ENCODE measurements at regions not wholly inside any gene's neighbourhood (a gene's known extent, or its start where the extent isn't known, plus 50 kb on each side); places are given as distances from the start of the nearest gene placed in this dataset.
"Not testable (repeated sequence)": the region's sequence is repeated elsewhere in the genome, so short reads cannot be mapped to it uniquely, and the experiment has no call there.

GRCh38 chr20:55095745-55096400 is 620.5 kb downstream of the DOK5 start:
- POLR2A ChIA-PET (ENCODE audit: low non-redundant PET), result no interaction called here
- no peak for TF ChIP-seq CTCF (conservative IDR thresholded peaks at IDR 0.05; ENCODE audit: low read depth)
- CTCF ChIA-PET, result interaction anchor here (0.6 kb wide), 1 partner anchor 144 kb away, joined by 3 read pairs; no protein-coding TSS in a partner anchor
- no peak for DNase-seq (ENCODE audit: low spot score)
- no peak overlapping the region for H3K27ac ChIP-seq

DNA sequence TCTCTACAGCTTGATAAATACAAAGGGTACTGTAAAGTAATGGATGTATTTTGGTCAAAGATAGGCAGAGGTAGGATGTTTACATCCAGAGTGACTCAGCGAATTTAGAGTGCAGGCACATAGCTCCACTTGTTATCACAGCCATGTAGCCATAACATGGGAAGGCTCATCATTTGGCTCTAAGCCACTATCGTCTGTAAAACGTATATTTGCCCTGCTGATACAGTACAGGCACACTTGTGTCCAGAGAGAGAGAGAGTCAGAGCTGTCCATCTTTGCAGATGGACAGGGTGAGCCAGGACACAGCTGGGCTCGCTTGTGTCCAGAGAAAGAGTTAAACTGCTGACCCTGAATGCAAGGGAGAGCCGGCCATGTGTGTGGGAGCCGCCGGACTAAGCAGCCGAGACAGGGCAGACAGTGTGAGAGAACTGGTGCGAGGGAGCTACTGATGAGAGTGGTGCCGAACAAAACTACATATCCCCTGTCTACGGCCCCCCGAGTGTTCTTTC is 619.0 kb downstream of the DOK5 start:
- POLR2A ChIA-PET (ENCODE audit: low non-redundant PET), result no interaction called here
- DNase-seq (ENCODE audit: low spot score), result no peak
- no peak for TF ChIP-seq CTCF (conservative IDR thresholded peaks at IDR 0.05; ENCODE audit: low read depth)
- H3K27ac ChIP-seq, result no peak overlapping the region
- CTCF ChIA-PET, result interaction anchor here (0.6 kb wide), 1 partner anchor 35 kb away, joined by 3 read pairs; no protein-coding TSS in a partner anchor

- H3K27ac ChIP-seq, result no peak overlapping the region
- ChIA-PET POLR2A (ENCODE audit: low non-redundant PET) (no interaction called here), CTCF (no interaction called here)
- no peak for TF ChIP-seq CTCF (conservative IDR thresholded peaks at IDR 0.05; ENCODE audit: low read depth)
- no peak for DNase-seq (ENCODE audit: low spot score)
These were observed 614.9 kb downstream of the DOK5 start for GRCh38 chr20:55090286-55090685.

DNA sequence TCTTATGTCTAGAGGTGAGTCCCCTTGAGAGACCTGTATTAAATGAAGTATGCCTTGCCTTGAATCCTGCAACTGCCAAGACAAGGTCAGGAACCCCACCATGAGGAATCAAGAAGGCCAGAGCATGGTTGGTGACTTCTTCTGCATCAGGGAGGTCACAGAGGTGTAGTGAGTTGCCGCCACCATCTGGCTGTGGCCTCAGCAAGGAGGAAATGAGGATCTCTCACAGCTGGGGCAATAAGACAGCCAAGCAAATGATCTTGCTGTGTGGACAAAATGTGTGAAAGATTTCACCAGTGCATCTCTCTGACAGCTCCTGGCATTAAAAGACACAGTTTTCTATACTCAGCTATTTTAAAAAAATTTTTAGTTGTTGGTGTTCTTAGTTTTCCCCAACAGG is 611.0 kb downstream of the DOK5 start:
- H3K27ac ChIP-seq, result no peak overlapping the region
- CTCF ChIA-PET, result no interaction called here
- no peak for DNase-seq (ENCODE audit: low spot score)
- no peak for TF ChIP-seq CTCF (conservative IDR thresholded peaks at IDR 0.05; ENCODE audit: low read depth)
- POLR2A ChIA-PET (ENCODE audit: low non-redundant PET), result no interaction called here

DNA sequence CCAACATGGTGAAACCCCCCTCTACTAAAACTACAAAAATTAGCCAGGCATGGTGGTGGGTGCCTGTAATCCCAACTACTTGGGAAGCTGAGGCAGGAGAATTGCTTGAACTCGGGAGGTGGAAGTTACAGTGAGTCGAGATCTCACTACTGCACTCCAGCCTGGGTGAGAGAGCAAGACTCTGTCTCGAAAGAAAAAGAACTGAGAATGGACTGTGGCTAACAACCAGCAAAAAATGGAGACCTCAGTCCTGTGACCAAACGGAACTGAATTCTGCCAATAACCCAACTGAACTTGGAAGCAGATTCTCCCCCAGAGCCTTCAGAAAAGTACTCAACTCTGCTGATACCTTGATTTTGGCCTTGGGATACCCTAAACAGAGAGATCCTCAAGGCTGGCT is 604.5 kb downstream of the DOK5 start:
- ChIA-PET CTCF (no interaction called here), POLR2A (ENCODE audit: low non-redundant PET) (no interaction called here)
- H3K27ac ChIP-seq, result no peak overlapping the region
- DNase-seq (ENCODE audit: low spot score), result no peak
- TF ChIP-seq CTCF (conservative IDR thresholded peaks at IDR 0.05; ENCODE audit: low read depth), result no peak

GRCh38 chr20:55074266-55074840 is 599.0 kb downstream of the DOK5 start:
- H3K27ac ChIP-seq; DNase-seq (ENCODE audit: low spot score); POLR2A ChIA-PET (ENCODE audit: low non-redundant PET); CTCF ChIA-PET: not testable (repeated sequence)

- no peak for TF ChIP-seq CTCF (conservative IDR thresholded peaks at IDR 0.05; ENCODE audit: low read depth)
- ChIA-PET POLR2A (ENCODE audit: low non-redundant PET) (no interaction called here), CTCF (interaction anchor here (0.7 kb wide), 1 partner anchor 32 kb away, joined by 3 read pairs; no protein-coding TSS in a partner anchor)
- DNase-seq (ENCODE audit: low spot score), result no peak
- no peak overlapping the region for H3K27ac ChIP-seq
These were observed 594.6 kb downstream of the DOK5 start for GRCh38 chr20:55070001-55070400.

All from RWPE1 (cell line).